Astrocyte of the cerebellum (primary cell): ENCODE measurements at regions not wholly inside any gene's neighbourhood (a gene's known extent, or its start where the extent isn't known, plus 50 kb on each side); places are given as distances from the start of the nearest gene placed in this dataset.

Experiments used
- DNase-seq: peaks from one replicate; pipeline ENCODE4 v3.0.0-alpha.2; 2011; ENCODE audit warnings: low read depth
- H3K4me3 ChIP-seq: 2 replicates; pipeline ENCODE4 v1.5.1; 2011; ENCODE audit warnings: mild to moderate bottlenecking, low read depth, low read length, moderate library complexity
- in situ Hi-C: cut with HindIII; loops from 2 replicates; pipeline ENCODE4 v1.10.0; 2017; ENCODE audit warnings: low sequenced_read_pairs
- TF ChIP-seq, protein P1 (sequence below): IDR thresholded peaks from 2 replicates; pipeline ENCODE4 v1.5.1; 2012; ENCODE audit warnings: low read length, low read depth, moderate library complexity, mild to moderate bottlenecking; ENCODE audit errors: missing control alignments

DNA sequence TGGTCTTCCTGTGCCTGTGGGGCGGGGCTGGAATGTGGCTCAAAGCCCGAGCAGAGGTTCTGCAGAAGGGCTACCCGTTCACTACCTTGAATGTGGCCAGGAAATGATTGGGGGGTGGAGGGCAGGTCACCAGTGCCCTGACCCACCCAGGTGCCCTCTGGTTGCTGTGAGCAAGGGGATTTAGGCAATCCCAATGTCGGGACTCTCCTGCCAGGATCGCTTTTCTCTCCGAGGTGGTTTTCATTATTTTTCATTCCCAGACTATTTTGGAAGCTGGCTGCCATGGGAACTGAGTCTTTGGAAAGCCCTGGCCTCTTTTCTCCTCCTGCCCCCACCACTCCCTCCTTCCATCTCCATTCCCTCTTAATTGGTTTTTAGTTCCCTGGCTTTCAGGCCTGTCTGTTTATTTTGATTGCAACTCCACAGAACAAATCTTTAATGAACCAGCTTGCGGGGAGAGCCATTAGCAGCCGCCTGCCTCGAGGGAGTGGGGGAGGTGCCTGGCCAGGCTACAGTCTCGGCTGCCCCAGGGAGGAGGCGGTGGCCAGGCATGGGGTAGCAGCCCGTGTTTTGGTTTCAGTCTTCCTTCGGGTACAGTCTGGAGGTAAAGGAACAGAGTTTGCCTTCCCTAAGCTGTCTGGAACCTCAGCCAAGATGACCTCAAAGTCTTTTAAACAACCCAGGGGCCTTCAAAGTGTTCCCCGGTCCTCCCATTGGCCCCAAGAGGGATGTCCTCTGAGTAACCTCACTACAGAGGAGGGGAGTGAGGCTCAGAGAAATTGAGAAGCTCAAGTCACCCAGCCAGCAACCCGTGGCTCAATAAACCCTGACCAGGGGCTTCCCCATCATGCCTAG, 114.4 kb upstream of the HAAO start:
- TF ChIP-seq, protein P1, sequence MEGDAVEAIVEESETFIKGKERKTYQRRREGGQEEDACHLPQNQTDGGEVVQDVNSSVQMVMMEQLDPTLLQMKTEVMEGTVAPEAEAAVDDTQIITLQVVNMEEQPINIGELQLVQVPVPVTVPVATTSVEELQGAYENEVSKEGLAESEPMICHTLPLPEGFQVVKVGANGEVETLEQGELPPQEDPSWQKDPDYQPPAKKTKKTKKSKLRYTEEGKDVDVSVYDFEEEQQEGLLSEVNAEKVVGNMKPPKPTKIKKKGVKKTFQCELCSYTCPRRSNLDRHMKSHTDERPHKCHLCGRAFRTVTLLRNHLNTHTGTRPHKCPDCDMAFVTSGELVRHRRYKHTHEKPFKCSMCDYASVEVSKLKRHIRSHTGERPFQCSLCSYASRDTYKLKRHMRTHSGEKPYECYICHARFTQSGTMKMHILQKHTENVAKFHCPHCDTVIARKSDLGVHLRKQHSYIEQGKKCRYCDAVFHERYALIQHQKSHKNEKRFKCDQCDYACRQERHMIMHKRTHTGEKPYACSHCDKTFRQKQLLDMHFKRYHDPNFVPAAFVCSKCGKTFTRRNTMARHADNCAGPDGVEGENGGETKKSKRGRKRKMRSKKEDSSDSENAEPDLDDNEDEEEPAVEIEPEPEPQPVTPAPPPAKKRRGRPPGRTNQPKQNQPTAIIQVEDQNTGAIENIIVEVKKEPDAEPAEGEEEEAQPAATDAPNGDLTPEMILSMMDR: no peak
- in situ Hi-C loops: no loop called here
- peak; percentile 66 for DNase-seq
- H3K4me3 ChIP-seq: no peak overlapping the region

DNA sequence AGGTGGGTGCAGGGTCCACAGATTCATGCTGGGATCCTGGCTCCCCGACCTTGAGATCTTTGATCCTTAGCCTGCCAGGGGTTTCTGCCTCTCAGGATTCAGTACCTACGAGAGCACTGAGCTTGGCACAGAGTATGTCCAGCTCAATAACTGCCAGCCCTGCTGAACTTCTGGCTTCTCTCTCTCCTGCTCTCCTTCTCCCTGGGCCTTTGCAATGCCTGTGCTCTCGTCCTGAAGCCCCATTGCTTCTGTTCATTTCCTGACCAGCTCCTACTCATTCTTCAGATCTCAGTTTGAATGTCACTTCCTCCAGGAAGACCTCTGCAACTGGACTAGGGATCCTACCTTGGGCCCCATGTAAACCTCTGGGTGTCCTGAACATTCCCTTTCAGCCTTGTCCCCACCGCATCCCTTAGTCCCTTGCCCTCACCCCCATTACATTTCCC, 113.8 kb upstream of the HAAO start:
- no peak for DNase-seq
- TF ChIP-seq, protein P1: no peak
- in situ Hi-C loops: no loop called here
- H3K4me3 ChIP-seq: no peak overlapping the region

- TF ChIP-seq, protein P1: peak; percentile 37
- H3K4me3 ChIP-seq: no peak overlapping the region
- no peak for DNase-seq
- in situ Hi-C loops: no loop called here
These were observed 113.1 kb upstream of the HAAO start for GRCh38 chr2:42905341-42906110.

DNA sequence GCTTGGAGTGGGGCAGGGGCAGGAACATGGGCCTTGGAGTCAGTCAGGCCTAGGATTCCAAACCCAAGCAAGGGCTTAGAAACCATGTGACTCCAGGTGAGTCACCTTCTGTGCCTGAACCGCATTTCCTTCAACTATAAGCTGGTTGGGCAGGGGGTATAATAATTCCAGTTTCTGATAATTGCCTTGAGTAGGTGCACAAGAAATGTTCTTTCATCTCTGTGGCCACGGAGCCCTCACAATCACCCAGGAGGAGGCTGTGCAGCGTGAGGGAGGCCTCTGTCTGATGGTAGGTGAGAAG, 112.1 kb upstream of the HAAO start:
- no peak overlapping the region for H3K4me3 ChIP-seq
- no peak for DNase-seq

GRCh38 chr2:42903821-42904575, 111.6 kb upstream of the HAAO start:
- in situ Hi-C loops: no loop called here
- no peak overlapping the region for H3K4me3 ChIP-seq
- TF ChIP-seq, protein P1: no peak
- no peak for DNase-seq

More for the DNA sequence above, 112.1 kb upstream of the HAAO start:
- in situ Hi-C loops: no loop called here
- TF ChIP-seq, protein P1: no peak

DNA sequence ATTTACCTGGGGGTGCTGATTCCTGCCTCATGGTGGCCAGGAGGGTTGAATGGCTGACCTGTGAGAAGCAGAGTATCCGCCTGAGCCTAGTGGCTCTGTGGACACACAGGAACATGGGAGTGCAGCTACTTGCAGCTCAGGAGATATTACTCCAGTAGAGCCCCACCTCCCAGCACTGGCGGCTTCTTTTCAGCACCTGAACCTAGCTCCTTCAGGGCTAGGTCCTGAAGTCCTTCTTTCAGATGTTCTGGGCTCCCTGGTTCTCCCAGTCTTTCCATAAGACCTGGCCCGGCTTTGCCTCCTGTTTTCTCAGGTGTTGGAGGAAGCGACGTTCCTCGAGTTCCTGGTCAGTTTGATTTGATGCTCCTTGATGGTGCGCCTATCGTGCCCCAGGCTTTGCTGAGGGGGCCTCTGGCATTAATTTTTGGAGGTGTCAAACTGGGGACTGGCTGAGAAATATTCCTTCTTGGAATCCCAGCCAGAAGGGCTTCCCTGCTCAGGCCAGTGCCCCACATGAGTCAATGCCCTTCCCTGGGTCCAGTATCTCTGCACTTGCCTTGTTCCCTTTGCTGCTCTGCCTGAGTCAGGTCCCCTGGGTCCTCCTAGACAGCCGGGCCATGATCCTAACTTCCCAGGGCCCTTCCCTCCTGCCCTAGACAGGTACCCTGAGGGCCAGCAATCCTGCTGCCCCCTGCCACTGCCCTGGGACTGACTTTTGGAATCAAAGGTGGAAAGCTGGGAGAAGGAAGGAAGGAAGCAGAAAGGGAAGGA, 110.7 kb upstream of the HAAO start:
- in situ Hi-C loops: no loop called here
- H3K4me3 ChIP-seq: no peak overlapping the region
- DNase-seq: no peak
- TF ChIP-seq, protein P1: no peak
